GM18519 (cell line): ENCODE measurements at regions not wholly inside any gene's neighbourhood (a gene's known extent, or its start where the extent isn't known, plus 50 kb on each side); places are given as distances from the start of the nearest gene placed in this dataset.
"Not testable (repeated sequence)": the region's sequence is repeated elsewhere in the genome, so short reads cannot be mapped to it uniquely, and the experiment has no call there.

Source experiments
- ATAC-seq: cut with Tn5 transposase; IDR thresholded peaks from one replicate; pipeline ENCODE4 v1.9.1; 2021; ENCODE audit warnings: mild to moderate bottlenecking, moderate library complexity; ENCODE audit not compliant: unreplicated experiment, low FRiP score

DNA sequence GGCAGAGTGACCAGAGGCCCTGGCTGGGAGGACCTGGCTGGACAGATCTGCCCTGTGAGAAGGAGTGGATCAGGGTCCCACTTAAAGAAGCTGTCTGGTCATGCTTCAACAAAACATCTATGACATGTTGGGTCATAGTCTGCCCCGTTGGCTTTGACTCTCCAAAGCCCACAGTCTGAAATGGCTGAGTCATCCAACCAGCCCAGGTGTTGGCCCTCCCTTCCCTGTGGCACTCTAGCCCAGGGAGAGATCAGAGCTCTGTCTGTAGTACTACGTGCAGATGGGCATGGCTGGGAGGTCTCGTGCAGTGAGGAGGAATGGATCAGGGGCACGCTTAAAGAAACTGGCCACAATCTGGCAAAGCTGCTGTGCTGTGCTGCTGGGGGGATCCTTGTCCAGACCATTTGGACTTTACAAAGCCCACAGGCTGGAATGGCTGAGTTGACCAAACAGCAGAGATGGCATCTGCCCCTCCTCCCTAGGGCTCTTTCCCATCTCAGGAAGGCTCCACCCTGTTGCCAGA lies 206.1 kb downstream of the TUSC1 start:
- no peak for ATAC-seq

DNA sequence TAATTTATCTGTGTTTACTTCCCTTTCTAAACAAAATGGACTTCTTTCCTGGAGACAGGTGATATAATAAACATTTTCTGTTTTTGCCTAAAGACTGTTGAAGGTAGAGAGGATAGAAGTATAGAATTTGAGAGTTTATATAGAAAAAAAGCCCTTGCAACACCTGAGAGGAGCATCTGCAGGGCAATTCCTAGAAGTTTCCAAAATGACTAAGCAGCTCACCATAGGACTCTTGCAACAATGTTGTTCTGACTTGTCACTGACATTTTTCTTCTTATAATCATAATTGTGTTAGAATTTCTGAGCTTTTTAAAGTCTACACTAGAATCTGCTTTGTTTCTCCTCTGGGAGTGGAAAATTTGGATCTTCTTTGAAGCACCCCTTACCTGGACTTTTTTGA lies 216.8 kb downstream of the TUSC1 start:
- no peak for ATAC-seq

DNA sequence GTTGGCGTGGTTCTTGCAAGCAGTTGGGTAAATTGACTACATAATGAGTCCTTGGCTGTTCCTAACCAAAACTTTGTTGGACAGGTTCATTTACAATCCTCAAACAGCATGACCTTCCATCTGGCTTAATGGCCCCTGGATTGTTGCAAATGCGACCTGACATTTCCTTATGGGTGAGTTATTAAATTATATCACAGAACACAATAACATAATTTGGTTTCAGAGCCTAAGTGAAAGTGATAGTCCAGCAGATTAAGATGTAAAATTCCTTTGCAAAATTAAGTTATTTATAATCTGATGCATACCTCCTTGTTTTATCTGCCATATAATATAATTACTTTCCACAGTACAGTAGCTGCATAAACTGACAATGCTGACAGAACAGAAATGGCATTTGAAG lies 224.4 kb downstream of the TUSC1 start:
- ATAC-seq, result no peak

DNA sequence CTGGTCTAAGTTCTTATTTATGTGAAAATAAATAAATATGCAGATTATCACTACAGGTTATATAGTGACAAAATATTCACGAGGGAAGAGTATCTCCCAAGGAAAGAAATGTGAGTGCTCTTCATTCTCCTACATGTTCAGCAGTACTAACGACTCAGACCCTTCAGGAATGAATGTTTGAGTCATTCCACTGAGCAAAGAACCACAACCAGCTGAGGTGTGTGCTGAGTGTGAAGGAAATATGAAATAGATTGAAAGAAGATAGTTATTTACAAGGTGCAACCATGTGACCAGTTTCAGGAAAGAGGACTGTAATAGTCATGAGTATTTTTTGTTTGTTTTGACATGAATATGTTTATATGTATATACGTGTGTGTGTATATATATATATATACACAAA lies 228.7 kb downstream of the TUSC1 start:
- ATAC-seq, result no peak

DNA sequence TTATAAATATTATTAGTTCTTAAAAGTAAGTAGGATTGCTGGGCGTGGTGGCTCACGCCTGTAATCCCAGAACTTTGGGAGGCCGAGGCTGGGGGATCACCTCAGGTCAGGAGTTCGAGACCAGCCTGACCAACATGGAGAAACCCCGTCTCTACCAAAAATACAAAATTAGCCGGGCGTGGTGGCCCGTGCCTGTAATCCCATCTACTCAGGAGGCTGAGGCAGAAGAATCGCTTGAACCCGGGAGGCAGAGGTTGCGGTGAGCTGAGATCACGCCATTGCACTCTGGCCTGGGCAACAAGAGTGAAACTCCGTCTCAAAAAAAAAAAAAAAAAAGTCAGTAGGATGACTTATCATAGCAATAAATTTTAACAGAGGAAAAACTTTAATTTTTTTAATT lies 232.5 kb downstream of the TUSC1 start:
- not testable (repeated sequence) for ATAC-seq

DNA sequence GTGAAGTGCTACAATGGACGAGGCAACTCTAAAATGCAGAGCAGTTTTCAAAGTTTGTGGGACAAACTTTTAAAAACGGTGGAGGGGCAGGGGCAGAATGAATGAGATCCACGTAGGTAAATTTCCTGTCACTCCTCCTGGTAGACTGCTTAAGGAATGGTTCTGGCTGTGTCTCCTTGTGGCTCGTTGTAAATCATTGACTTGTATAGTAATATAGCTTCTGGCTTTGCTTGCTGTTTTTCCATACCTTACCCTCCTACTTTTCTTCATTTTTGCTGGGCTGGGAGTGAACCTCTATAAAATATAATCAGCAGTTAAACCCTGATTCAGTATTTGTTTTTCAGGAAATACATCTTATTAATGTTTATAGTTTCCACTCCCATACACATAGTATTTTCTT lies 235.7 kb downstream of the TUSC1 start:
- ATAC-seq, result no peak

DNA sequence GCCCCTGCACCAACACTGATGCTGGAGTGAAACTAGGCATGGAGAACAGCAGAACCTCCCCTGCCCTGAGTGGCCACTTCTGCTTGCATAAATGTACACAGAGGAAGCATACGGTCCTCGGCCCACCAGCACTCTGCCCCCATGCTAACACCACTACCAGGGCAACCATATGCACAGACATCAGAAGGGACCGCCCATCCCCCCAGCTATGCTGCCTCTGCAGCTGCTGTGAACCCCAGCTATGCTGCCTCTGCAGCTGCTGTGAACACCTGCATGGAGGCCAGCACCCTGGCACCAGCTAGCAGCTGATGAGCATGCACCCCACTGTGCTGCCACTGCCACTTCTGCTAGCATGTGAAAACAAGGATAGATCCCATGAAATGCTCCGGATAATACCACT lies 250.3 kb downstream of the TUSC1 start:
- no peak for ATAC-seq

DNA sequence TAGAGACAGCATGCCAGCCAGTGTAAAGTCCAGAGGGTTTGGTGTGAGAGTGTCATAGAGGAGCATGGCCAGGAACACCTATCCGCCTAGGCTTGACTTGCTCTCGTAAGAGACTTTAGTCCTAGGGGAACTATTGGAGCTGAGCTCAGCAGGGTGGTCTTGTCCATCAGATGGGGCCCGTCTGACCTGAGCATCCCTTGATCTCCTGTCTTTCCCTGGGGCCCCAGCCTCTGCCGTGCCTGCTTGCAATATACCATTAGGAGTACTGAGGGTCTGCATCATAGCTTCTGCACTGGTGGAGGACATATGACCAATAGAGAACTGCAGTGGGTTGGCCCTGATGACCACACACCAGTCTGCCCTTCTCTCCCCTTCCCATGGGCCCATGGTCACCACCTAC lies 251.0 kb downstream of the TUSC1 start:
- no peak for ATAC-seq

DNA sequence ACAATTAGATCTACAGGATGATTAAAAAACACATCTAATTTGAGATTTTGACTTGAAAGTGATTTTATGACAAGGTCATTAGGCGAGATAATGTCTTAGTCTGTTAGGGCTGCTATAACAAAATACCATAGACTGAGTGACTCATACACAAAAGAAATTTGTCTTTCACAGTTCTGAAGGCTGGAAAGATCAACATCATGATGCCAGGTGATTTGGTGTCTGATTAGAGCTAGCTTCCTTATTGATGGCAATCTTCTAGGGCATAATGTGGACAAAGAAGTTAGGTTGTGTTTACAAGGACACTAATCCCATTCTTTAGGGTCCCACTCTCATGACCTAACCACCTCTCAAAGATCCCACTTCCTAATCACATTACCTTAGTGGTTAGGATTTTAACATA lies 256.7 kb downstream of the TUSC1 start:
- ATAC-seq, result no peak

DNA sequence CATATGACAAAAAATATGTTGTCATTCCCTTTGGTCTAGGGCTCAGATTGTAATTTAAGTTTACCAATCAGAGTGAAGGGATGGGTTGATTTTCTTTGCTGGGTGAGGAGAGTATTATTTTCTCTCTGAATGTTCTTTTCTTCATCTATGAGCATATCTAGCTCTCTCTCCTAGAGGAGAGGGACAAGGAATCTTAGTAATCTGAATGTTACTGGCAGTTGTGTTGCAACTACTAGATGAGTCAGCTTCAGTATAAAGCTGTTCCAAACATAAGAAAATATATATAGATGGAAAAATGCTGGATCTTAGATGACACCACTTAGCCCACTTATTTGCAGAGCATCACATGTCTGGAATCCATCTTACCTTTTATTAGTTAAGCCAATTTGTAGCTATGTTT lies 259.3 kb downstream of the TUSC1 start:
- no peak for ATAC-seq

DNA sequence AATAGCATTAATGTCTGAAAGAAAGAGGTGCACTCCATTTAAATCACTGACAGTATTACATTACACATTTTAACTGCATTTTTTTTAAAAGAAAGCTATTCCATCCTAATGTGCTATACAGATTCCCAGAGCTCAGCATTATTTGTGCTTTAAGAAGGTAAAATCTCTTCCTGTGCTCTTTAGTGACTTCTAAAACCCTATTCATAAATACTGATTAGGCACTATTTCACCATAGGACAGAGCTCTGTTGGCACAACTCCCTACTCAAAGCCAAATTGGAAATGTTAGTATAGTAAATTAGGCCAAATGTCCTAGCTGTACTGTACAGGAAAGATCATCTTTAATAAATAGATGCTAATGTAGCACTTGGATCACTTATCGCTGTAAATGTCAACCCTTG lies 262.5 kb downstream of the TUSC1 start:
- ATAC-seq, result no peak

DNA sequence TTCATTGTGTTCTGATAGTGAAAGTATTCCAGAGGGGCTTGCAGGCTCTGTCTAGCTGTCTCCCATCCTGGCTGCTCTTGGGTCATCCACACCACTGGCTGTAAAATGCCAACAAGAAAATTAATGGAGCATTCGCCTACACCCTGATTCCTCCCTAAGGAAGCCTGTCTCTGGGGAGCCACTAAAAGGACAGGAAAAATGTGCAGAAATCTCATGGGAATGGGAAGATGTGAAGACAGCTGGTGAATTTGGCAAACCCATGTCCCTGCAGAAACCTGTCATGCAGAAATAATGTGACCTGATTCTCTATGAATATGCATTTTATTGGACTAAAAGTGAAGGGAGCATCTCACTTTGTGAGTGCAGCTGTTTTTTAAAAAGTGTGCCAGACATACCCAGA lies 265.6 kb downstream of the TUSC1 start:
- ATAC-seq, result no peak

DNA sequence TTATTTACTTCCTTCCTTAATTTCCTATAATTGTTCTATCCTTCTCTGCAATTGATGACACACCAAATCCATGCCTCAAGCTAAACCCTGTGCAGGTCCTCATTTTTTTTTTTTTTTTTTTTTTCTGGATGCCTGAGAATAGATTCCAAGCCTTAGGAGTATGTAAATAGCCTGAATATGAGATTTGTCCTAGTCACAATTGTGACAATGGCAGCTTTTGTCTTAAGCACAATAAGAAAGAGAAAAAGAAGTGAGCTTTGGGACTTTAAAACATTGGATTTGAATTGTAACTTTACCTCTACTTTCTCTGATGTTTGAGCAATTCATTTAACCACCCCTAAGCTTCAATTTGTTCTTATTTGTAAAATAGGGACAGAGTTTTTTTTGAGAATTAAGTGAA lies 280.5 kb downstream of the TUSC1 start:
- no peak for ATAC-seq

DNA sequence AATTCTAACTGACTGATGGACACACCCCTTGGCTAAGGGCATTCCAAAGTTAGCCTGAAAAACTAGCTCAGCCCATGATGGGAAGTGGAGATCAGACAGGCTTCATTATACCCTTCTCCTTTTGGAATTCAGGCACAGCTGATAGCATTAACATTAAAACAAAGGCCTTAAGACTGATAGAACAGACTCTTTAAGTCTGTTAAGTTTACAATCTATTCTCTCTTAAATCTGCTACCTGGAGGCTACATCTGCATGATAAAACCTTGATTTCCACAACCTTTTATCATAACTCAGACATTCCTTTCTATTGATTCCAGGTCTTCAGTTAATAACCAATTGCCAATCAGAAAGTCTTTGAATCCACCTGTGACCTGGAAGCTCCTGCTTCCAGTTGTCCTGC lies 281.4 kb downstream of the TUSC1 start:
- no peak for ATAC-seq

DNA sequence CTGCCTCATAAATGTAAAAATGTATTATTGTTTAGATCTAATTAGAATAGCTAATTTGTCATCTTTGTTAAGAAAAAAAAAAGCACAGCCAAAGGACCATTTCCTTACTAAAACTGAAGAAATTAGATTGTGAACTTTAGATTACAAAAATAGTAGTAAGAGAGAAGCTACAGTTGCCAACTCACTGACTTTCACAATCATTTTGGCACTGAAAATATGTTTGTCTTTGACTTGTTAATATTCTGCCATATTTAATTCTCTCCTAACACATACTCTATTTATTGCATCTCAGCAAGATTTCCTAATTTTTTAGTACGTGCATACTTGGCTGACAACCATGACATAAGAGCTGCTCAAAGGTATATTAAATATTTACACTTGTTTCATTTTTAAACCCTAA lies 297.1 kb downstream of the TUSC1 start:
- ATAC-seq, result no peak

DNA sequence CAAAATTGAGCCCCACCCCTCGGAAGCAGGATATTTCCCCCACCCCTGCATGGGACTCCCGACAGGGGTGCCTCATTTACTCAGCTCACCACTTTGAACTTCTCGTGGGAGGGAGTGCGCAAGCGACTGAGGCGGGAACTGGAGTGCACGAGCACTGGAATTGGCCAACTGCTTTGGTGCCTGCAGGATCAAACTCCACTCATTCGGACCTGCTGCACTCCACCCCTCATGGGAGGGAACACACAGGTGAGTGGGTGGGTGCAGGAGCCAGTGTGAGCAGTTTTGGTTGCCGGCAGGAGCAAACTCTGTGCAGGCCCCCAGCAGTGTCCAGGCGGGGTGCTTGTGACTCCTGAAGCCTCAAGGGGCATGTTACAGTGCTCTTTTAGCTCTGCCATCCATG lies 301.2 kb downstream of the TUSC1 start:
- no peak for ATAC-seq

DNA sequence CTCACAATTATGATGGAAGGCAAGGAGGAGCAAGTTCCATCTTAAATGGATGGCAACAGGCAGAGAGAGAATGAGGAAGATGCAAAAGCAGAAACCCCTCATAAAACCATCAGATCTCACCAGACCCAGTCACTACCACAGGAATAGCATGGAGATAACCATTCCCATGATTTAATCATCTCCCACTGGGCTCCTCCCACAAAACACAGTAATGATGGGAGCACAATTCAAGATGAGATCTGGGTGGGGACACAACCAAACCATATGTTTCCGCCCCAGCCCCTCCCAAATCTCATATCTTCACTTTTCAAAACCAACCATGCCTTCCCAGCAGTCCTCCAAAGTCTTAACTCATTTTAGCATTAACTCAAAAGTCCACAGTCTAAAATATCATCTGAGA lies 304.0 kb downstream of the TUSC1 start:
- ATAC-seq, result no peak

DNA sequence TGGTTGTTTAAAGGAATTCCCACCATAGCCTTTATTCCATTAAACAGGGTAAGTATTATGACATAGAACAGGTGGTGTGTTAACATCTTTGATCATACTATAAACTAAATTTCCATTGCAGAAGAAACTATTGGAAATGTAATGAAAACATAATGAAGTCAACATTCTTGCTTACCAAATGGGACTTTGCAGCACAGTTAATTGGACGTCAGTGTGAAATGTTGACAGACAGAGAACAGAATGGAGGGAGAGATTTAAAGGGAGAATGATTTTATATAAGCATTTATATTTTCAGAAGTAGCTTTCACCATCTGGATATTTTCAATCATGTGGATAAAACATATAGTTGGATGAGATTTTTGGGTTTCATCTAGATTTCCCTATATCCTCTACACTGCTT lies 311.3 kb downstream of the TUSC1 start:
- no peak for ATAC-seq

DNA sequence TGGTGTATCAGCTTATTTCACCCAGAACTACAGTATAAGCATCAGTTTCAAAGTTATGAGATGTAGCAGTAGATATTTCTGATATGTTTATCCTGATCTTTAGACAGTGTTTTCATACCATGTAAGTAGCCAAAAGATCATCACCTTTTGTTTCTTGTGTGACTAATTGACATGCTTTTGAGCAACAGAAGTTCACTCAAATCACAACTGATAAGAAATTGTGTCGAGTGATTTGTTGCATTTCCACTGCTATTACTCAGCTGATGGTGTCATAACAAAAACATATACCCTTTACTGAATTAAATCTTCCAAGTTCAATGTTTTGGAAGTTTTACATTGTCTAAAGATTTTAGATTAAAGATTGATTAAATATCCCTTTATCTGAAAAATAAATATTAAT lies 324.5 kb downstream of the TUSC1 start:
- ATAC-seq, result no peak

DNA sequence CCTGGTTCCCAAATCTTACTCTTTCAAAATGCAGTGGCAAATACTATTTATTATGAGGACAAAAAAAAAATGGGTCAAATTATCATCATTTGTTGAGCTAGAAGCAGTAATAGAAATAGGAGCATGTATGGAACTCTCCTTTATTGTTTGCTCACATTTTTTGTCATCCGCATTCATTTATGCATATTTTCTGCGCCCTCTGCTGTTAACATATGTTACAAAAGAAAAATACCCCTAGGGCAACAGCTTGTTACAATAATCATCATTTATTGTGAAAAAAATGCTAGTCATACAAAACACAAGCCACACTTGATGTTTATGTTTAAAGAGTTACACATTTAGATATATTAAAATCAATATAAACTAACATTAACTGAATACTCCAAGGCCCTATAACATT lies 328.2 kb downstream of the TUSC1 start:
- no peak for ATAC-seq

DNA sequence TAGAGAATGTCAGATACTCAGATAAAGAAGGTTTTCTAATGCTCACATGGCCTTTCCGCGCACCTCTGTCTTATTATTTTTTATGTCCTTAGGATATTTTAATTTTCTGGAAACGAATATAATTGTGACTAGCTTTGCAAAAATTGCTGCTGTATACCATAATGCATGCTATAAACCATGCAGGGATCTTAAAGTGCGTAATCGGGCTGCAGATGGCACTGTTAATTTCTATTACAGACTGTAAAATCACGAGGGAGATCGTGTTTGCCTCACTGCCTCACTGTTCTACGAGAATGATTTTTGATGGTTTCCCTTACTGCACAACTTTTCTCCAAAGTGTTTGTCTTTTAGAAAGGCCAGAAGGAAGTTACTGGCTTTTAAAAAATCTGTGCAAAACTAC lies 356.1 kb downstream of the TUSC1 start:
- no peak for ATAC-seq

DNA sequence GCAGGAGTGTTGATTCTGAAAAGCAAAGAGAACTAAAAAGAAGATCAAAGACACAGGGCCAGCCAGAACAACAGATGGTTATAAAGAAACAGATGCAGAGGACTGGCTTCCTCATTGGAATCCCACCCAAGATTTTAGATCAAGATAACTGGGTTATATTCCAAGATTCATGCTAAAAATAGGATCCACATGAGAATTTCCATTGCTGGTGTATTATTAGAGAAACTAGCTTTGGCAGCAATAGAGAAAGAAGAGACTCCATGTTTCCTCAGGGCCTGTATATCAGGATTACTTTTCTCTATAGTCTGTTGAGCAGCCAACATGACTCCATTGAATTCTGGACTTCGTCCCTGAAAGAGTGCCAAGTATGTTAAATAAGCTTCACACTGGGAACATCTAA lies 367.3 kb downstream of the TUSC1 start:
- ATAC-seq, result no peak

DNA sequence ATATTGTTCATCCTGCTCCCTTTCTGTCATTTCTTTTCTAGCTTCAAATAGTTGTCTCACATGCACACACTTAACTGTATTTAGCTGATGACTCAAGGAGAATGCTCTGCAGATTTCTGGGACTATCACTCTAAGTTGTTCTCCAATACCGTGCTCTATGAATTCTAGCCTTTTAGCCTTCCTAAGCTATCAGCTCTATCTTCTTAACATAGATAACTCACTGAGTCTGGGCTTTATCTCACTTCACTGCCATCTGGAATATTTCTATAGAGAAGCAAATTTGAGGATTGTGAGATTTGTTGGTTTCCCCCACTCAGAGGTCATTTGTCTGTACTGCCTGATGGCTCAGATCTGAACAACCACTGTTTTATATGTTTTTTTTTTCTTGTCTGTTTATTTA lies 369.7 kb downstream of the TUSC1 start:
- no peak for ATAC-seq

DNA sequence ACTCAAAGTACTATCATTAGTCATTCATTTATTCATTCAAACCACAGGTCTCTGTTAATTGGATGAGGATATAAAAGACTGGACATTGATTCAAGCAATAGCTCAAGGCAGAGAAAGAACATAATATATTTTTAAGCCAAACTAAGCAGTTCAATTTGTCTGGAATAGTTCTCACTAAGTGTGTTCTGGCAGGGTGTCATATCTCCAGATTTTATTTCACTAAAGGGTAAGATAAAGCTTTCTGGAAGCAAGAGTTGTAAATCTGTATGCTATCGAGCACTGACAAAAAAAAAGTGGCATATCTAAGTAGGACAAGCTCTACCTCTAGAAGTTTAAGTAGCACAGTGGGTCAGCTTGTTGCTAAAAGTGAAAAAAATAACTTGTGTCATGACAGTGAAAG lies 375.6 kb downstream of the TUSC1 start:
- no peak for ATAC-seq
